GM12873 (cell line): ENCODE measurements at regions not wholly inside any gene's neighbourhood (a gene's known extent, or its start where the extent isn't known, plus 50 kb on each side); places are given as distances from the start of the nearest gene placed in this dataset.

Experiments
- TF ChIP-seq, protein P1 (sequence below): IDR thresholded peaks from 2 replicates; pipeline ENCODE4 v1.5.1; 2012; ENCODE audit warnings: low read depth, mild to moderate bottlenecking, moderate library complexity, low read length, control low read depth; ENCODE audit not compliant: insufficient read depth; ENCODE audit errors: missing control alignments

DNA sequence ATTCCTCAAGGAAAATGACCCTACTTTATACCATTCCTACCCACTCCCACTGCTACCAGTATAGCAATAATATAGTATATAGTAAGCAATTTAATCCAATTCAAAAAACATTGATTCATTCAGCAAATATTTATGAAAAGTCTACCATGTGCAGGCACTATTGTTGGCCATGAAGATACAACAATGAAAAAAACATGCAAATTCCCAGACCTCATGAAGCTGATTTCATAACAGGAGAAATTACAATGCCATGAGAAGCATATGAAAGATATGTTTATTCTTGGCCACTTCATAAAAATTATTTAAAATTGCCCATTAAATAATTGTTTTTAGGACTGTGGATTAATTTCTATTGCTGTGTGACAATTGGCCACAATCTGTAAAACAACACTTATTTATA lies 315.8 kb upstream of the COL8A1 start:
- TF ChIP-seq, protein P1, sequence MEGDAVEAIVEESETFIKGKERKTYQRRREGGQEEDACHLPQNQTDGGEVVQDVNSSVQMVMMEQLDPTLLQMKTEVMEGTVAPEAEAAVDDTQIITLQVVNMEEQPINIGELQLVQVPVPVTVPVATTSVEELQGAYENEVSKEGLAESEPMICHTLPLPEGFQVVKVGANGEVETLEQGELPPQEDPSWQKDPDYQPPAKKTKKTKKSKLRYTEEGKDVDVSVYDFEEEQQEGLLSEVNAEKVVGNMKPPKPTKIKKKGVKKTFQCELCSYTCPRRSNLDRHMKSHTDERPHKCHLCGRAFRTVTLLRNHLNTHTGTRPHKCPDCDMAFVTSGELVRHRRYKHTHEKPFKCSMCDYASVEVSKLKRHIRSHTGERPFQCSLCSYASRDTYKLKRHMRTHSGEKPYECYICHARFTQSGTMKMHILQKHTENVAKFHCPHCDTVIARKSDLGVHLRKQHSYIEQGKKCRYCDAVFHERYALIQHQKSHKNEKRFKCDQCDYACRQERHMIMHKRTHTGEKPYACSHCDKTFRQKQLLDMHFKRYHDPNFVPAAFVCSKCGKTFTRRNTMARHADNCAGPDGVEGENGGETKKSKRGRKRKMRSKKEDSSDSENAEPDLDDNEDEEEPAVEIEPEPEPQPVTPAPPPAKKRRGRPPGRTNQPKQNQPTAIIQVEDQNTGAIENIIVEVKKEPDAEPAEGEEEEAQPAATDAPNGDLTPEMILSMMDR = no peak

DNA sequence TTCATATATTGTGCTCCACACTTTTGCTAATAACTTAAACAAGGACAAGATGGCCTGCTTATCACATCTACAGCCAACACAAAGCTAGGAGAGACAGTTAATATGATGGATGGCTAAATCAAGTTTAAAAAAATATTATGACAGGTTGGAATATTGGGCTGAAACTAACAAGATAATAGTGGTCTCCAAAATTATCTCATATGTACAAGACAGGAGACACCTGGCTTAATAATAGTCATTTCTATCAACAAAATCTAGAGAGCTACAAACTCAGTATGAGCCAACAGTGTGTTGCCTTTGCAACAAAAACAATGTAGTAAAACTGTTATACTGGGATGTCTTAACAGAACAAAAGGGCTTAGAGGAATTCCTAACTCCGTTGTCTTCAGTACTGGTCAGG lies 317.1 kb upstream of the COL8A1 start:
- TF ChIP-seq, protein P1 = no peak

DNA sequence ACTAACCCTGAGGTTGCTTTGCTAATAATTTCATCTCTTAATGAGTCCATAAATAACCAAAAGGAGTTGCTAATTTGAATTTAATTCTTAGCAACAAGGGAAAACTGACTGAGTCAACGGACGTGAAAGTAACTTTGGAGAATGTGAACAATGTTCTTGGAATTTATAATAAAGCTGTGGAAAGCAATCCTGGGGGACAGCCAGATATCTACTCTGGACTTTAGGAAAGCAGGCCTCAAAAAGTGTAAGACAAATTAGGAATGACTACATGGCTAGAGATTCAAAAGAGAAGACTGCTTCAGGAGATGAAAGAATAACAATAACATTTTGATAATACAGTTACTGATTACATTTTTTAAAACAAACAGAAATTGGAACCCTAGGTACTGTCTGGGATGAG lies 318.4 kb upstream of the COL8A1 start:
- TF ChIP-seq, protein P1 = no peak

DNA sequence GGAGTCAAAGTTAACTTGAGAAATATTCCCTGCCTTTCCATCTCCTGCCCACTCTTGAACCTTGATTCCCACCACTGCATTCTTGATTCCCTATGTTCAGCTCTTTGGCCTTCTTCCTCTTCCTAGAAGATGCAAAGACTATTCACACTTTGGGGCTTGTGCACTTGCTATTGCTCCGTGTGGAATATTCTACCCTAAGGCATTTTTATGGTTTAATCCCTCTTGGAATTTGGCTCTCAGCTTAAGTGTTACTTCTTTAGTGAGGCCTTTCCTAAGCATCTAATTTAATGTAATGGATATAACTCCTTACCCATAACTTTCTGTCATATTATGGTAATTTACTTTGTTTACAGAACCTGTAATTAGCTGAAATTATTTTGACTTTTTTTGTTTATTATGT lies 318.9 kb upstream of the COL8A1 start:
- TF ChIP-seq, protein P1 = no peak

DNA sequence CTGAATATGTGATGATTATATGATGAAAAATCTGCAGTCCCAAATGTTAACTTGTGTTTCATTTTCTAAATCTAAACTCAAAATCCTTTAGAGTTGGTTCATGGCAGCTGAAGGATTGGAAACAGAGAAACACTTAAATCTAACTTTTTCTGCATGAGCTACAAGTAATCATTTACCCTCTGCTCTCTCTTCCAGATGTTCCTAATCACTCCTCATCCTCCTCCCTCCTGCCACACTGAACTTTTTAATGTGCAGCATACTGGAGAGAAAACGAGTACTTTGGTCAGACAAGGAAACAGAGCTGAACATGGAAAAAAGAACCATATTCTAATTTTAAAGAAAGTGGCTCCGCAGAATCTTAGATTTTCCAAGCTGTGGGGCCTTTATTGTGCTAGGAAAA lies 321.2 kb upstream of the COL8A1 start:
- TF ChIP-seq, protein P1 = no peak

DNA sequence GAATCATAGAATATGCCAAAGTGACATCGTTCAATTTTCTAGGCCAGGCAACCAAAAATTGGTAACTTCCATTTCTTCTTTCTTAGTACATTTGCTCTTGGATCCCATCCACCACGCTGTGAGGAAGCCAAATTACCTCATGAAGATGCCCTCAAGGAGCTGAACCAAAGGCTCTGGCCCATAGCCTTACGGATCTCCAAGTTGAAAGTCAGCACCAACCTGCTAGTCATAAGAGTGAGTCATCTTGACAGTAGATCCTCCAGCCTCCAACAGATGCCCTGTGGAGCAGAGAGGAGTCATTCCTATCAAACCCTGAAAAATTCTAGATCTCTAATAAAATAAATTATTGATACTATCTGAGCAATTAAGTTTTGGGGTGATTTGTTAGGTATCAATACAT lies 322.5 kb upstream of the COL8A1 start:
- TF ChIP-seq, protein P1 = no peak

DNA sequence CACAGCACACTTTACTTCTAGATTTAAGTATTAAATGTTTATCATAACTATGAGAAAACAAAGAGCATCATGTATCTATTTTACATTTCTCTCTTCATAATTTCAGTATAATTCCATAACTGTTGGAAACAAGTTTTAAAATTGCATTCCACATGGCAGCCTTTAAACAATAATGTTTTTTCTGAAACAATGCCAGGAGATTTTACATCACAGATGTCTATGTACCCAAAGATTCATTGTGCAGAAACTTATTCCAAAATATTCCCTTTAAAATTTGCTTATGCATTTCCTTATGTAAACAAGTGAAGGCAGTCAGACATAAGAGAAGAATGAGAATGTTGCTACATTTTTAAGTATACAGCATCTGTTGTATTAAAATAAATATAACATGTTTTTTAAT lies 324.9 kb upstream of the COL8A1 start:
- TF ChIP-seq, protein P1 = no peak
